ENCODE measurements at regions not wholly inside any gene's neighbourhood (a gene's known extent, or its start where the extent isn't known, plus 50 kb on each side); places are given as distances from the start of the nearest gene placed in this dataset.

- TF ChIP-seq CTCF (conservative IDR thresholded peaks at IDR 0.05 in 1 of 2, IDR thresholded peaks at IDR 0.05 in 1 of 2; ENCODE audit: extremely low read depth in 1 of 2, insufficient read depth in 1 of 2, low read depth in 1 of 2, low read length in 2 of 2): no peak
- no peak for TF ChIP-seq EZH2 (IDR thresholded peaks at IDR 0.05; ENCODE audit: borderline replicate concordance, low read length)
Measured at GRCh38 chr18:6653880-6654279, 75.6 kb upstream of the ARHGAP28 start.

All from mammary epithelial cell (primary cell).